HEK293 (cell line): ENCODE measurements at regions not wholly inside any gene's neighbourhood (a gene's known extent, or its start where the extent isn't known, plus 50 kb on each side); places are given as distances from the start of the nearest gene placed in this dataset.
"Not testable (repeated sequence)": the region's sequence is repeated elsewhere in the genome, so short reads cannot be mapped to it uniquely, and the experiment has no call there.

Experiments used
- CTCF ChIA-PET: fragments of 350-600 bp; formaldehyde crosslinking; extraction: SDS; loops from one replicate; lab custom pipeline; 2021; ENCODE audit warnings: antibody characterized with exemption; lab: Yijun Ruan, JAX
- POLR2A ChIA-PET: fragments of 300-600 bp; formaldehyde crosslinking; extraction: SDS; loops from one replicate; lab custom pipeline; 2020; ENCODE audit warnings: antibody characterized with exemption, inconsistent platforms; lab: Yijun Ruan, JAX
- H3K27ac ChIP-seq: fragments of 200-500 bp; sonication (Bioruptor generic); 2 replicates; pipeline ENCODE4 v1.5.1; 2014; ENCODE audit warnings: low read depth, low read length, control low read depth, inconsistent platforms; ENCODE audit errors: extremely low read depth
- H3K36me3 ChIP-seq, 2 experiments: fragments of 200-500 bp in 1 of 2; sonication (Bioruptor generic) in 1 of 2; 1 replicate in 1 of 2; 2 replicates in 1 of 2; pipeline ENCODE4 v1.5.1; 2014 to 2017; ENCODE audit warnings: inconsistent platforms in 2 of 2, low read length in 2 of 2; ENCODE audit not compliant: control insufficient read depth in 2 of 2, insufficient read depth in 1 of 2
- H3K4me1 ChIP-seq: fragments of 200-500 bp; sonication (Bioruptor generic); 2 replicates; pipeline ENCODE4 v1.5.1; 2014; ENCODE audit warnings: mild to moderate bottlenecking, low read length, inconsistent platforms; ENCODE audit not compliant: control insufficient read depth, insufficient read depth
- H3K4me3 ChIP-seq: 2 replicates; pipeline ENCODE4 v1.5.1; 2011; ENCODE audit warnings: low read depth, mild to moderate bottlenecking, control low read depth, low read length, moderate library complexity
- H3K9me3 ChIP-seq: fragments of 200-500 bp; sonication (Bioruptor generic); 2 replicates; pipeline ENCODE4 v1.5.1; 2014; ENCODE audit warnings: low read depth, low read length, inconsistent platforms; ENCODE audit not compliant: control insufficient read depth, insufficient read depth
- TF ChIP-seq, protein P1 (sequence below): sonication (generic); formaldehyde crosslinking; IDR thresholded peaks from 2 replicates; pipeline ENCODE4 v1.8.1; 2022; ENCODE audit warnings: mild to moderate bottlenecking, moderate library complexity, missing genetic modification reagents

DNA sequence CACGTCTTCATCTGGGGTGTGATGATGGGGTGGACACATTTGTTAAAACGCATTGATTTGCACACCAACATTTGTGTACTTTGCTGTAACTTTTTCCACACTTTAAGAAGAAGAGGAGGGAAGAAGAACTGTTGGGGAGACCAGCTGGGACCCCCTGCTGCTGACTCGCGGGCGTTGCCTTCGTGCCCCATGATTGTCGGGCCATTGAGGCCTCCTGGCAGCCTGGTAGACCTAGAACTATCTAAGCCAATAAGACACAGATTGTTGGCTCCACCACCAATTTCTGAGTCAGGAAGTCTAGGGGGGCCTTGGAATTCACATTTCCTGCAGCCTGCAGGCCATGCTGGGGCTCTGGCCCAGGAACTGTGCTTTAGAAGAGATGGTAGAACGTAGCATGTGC, 105.5 kb downstream of the TNFRSF13B start:
- TF ChIP-seq, protein P1, sequence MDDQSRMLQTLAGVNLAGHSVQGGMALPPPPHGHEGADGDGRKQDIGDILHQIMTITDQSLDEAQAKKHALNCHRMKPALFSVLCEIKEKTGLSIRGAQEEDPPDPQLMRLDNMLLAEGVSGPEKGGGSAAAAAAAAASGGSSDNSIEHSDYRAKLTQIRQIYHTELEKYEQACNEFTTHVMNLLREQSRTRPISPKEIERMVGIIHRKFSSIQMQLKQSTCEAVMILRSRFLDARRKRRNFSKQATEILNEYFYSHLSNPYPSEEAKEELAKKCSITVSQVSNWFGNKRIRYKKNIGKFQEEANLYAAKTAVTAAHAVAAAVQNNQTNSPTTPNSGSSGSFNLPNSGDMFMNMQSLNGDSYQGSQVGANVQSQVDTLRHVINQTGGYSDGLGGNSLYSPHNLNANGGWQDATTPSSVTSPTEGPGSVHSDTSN: no peak
- no peaks in the 10 kb centered on the region for H3K36me3 ChIP-seq
- CTCF ChIA-PET: interaction anchor here (0.9 kb wide), 1 partner anchor 247 kb away, joined by 4 read pairs; no protein-coding TSS in a partner anchor
- no peak overlapping the region for H3K27ac ChIP-seq
- POLR2A ChIA-PET: no interaction called here
- no peaks in the 10 kb centered on the region for H3K4me1 ChIP-seq
- H3K4me3 ChIP-seq: no peak overlapping the region
- H3K9me3 ChIP-seq: no peaks in the 10 kb centered on the region

DNA sequence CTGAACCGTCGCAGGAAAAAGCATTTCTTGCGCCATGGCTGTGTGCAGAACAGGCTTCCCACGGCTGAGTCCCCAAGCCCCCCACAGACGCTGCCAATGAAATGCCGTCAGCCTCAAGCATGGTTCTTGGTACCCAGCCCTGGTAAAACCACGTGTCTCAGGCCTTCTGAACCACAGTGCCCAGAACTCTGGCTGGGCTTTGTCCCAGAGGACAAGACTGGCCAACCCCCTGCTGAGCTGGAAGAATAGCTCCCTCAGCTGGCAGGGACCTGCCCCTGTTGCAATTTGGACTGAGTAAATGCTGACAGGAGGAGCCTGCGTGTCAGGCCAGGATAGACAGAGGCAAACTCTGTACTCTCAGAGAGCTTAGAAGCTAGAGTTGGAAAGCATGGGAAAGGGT, 106.2 kb downstream of the TNFRSF13B start:
- H3K27ac ChIP-seq, POLR2A ChIA-PET, H3K9me3 ChIP-seq, H3K36me3 ChIP-seq, H3K4me1 ChIP-seq, H3K4me3 ChIP-seq: not testable (repeated sequence)
- CTCF ChIA-PET: interaction anchor here (0.9 kb wide), 1 partner anchor 247 kb away, joined by 4 read pairs; no protein-coding TSS in a partner anchor

DNA sequence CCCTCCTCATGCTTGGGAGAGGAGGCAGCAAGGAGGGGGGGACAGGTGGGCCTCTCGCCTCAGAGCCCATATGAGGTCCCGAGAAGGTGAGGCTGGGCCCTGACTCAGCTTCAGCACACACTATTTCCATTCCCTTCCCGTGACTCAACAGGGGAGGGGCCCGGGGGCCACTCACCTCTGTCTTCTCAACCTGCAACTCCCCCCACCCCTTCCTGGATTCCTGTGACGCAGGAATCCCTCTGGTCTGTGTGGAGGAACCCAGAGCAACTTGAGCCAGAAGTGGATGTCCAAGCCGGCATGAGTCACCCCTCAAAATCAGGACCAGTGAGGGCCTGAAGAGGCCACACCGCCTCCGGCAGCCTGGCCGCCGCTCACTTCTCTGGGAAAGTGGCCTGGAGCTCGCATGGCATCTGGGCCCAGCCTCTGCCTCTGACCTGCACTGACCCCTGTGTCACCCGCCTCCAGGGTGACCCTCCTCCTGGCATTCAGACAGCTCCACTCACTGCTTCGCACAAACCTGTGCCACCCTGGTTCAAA, 106.8 kb downstream of the TNFRSF13B start:
- H3K4me3 ChIP-seq, H3K36me3 ChIP-seq, H3K4me1 ChIP-seq, POLR2A ChIA-PET, CTCF ChIA-PET, H3K27ac ChIP-seq, H3K9me3 ChIP-seq: not testable (repeated sequence)

DNA sequence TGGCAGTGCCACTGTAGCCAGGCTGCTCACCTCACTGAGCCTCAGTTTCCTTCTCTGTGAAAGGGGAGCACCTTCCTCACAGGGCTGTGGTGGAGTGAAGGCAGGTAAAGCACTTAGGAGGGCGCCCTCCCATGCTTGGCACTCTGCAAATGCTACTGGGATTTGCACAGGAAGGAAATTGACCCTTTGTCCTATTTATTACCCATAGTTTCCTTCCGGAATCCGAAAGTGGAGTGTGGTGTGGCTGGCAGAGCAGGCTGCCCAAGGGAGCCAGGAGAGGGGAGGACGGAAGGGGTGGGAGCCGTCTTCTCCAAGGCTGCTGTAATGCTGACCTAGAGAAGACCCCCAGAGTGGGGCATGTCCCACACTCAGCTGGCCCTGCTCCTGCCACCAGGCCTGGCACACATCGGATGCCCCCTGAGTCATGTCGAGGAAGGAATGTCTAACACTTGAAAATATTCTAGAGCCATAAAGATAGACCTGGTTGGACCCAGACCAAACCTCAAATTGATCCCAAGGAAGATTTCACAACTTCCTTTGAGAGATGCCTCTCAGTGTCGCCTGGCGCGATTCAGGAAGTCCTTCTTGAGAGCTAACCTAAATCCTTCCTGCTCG, 107.3 kb downstream of the TNFRSF13B start:
- H3K9me3 ChIP-seq, H3K4me3 ChIP-seq, H3K27ac ChIP-seq, H3K36me3 ChIP-seq, CTCF ChIA-PET, H3K4me1 ChIP-seq, POLR2A ChIA-PET: not testable (repeated sequence)

DNA sequence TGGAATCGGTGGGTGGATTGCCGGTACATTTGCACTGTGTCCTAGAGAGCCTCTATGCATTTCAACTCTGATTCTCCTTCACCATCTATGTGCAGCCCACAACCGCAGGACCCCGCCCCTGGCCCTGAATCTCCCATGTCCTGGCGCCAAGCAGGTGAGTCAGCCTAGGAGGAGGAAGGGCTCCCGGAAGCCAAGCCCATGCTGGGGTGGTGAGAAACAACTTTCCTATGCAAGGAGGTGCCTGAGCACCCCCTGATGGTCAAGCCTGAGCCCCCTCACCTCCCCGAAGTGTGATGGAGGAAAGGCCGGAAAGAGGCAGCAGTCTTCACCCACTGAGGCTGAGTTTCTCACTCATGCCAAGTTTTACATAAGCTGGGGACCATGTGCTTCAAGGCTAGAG, 110.8 kb downstream of the TNFRSF13B start:
- POLR2A ChIA-PET, H3K27ac ChIP-seq, H3K9me3 ChIP-seq, H3K36me3 ChIP-seq, H3K4me3 ChIP-seq, H3K4me1 ChIP-seq: not testable (repeated sequence)
- CTCF ChIA-PET: interaction anchor here (0.6 to 0.7 kb wide), 2 partner anchors 14 to 77 kb away, joined by 3 read pairs; no protein-coding TSS in a partner anchor

DNA sequence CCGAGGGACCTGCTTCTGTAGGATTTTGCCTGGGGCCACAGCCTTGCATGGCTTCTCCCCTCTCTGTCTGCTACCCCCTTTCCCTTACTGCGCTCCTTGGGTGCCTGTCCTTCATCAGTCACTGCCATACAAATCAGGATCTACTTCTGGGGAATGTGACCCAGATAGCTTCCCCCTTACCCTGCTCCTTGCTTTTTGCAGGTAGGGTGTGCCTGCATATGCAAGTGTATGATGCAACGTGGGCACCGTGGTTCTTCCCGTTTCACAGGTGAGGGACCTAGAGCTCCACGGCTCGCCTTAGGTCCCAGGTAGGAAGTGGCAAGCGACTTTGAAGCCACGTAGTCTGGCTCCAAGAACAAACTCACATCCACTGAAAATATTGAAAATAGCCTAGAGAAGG, 111.5 kb downstream of the TNFRSF13B start:
- H3K4me1 ChIP-seq, H3K9me3 ChIP-seq, H3K27ac ChIP-seq, H3K36me3 ChIP-seq, H3K4me3 ChIP-seq, POLR2A ChIA-PET: not testable (repeated sequence)
- CTCF ChIA-PET: interaction anchor here (0.7 kb wide), 1 partner anchor 78 kb away, joined by 3 read pairs; no protein-coding TSS in a partner anchor

DNA sequence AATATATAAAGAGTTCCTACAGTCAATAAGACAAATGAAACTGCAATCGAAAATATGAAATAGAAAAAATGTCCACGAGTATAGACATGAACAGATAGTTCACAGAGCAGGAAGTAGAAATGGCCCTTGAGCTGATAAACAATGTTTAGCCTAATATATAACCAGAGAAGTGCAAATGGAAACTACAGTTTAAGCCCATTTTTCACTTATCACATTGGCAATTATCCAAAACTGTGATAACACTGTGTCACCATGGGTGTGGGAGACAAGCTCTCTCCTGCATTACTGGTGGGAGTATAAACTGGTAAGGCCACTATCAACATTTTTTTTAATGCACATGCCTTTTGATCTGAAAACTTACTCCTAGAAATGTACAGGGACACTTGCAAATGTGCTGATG, 112.4 kb downstream of the TNFRSF13B start:
- H3K9me3 ChIP-seq, H3K27ac ChIP-seq, POLR2A ChIA-PET, H3K36me3 ChIP-seq, H3K4me1 ChIP-seq, CTCF ChIA-PET, H3K4me3 ChIP-seq: not testable (repeated sequence)

DNA sequence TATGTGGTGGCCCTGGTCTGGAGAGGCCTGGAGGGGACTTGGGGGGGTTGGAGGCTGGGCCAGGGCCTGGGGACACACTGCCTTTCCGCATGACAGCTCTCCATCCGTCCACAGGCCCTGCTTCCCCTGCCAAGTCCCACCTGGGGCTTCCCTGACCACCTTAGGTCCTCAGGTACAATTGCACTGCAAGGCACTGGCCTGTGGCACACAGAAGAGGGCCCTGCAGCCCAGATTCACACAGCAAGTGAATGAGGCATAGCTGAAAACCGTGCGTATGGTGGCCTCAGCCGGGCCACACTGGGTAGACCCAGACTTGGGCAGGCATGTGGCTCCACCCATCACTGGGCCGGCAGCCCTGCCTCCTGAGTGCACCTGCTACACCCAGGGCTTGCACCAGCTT, 114.2 kb downstream of the TNFRSF13B start:
- CTCF ChIA-PET: interaction anchor here (0.6 kb wide), 1 partner anchor 192 kb away, joined by 3 read pairs; no protein-coding TSS in a partner anchor
- H3K9me3 ChIP-seq, H3K4me1 ChIP-seq, H3K27ac ChIP-seq, H3K4me3 ChIP-seq, POLR2A ChIA-PET, H3K36me3 ChIP-seq: not testable (repeated sequence)
